GM21576 (cell line): ENCODE measurements at regions not wholly inside any gene's neighbourhood (a gene's known extent, or its start where the extent isn't known, plus 50 kb on each side); places are given as distances from the start of the nearest gene placed in this dataset.
"Not testable (repeated sequence)": the region's sequence is repeated elsewhere in the genome, so short reads cannot be mapped to it uniquely, and the experiment has no call there.

Experiments used
- ATAC-seq: cut with Tn5 transposase; IDR thresholded peaks from one replicate; pipeline ENCODE4 v1.9.1; 2021; ENCODE audit warnings: mild to moderate bottlenecking, moderate library complexity; ENCODE audit not compliant: unreplicated experiment

- no peak for ATAC-seq
These were observed 53.5 kb downstream of the FOXD2 start for GRCh38 chr1:47491341-47491753.

GRCh38 chr1:47495176-47495713 is 57.4 kb downstream of the FOXD2 start:
- ATAC-seq: no peak

- ATAC-seq: no peak
These were observed 60.7 kb downstream of the FOXD2 start for GRCh38 chr1:47498551-47498950.

- ATAC-seq: no peak
These were observed 63.2 kb downstream of the FOXD2 start for GRCh38 chr1:47501069-47501468.

GRCh38 chr1:47502746-47503370 is 65.0 kb downstream of the FOXD2 start:
- no peak for ATAC-seq

- ATAC-seq: not testable (repeated sequence)
These were observed 67.0 kb downstream of the FOXD2 start for GRCh38 chr1:47504840-47505239.

GRCh38 chr1:47505267-47505666 is 67.4 kb downstream of the FOXD2 start:
- ATAC-seq: no peak

- ATAC-seq: no peak
These were observed 68.2 kb downstream of the FOXD2 start for GRCh38 chr1:47506053-47506452.

- ATAC-seq: no peak
These were observed 69.3 kb downstream of the FOXD2 start for GRCh38 chr1:47507144-47507543.

GRCh38 chr1:47507881-47508701 is 70.2 kb downstream of the FOXD2 start:
- ATAC-seq: no peak

- no peak for ATAC-seq
These were observed 71.0 kb downstream of the FOXD2 start for GRCh38 chr1:47508702-47509431.

GRCh38 chr1:47510282-47510811 is 72.5 kb downstream of the FOXD2 start:
- ATAC-seq: no peak

GRCh38 chr1:47511825-47512224 is 74.0 kb downstream of the FOXD2 start:
- ATAC-seq: no peak

- ATAC-seq: no peak
These were observed 75.5 kb downstream of the FOXD2 start for GRCh38 chr1:47513393-47513792.

GRCh38 chr1:47514229-47514628 is 76.4 kb downstream of the FOXD2 start:
- ATAC-seq: no peak

GRCh38 chr1:47515164-47515789 is 77.4 kb downstream of the FOXD2 start:
- no peak for ATAC-seq

GRCh38 chr1:47517946-47518345 is 80.1 kb downstream of the FOXD2 start:
- no peak for ATAC-seq

- no peak for ATAC-seq
These were observed 81.6 kb downstream of the FOXD2 start for GRCh38 chr1:47519491-47519890.

- no peak for ATAC-seq
These were observed 82.1 kb downstream of the FOXD2 start for GRCh38 chr1:47519971-47520370.

GRCh38 chr1:47521034-47521881 is 83.4 kb downstream of the FOXD2 start:
- no peak for ATAC-seq
